HG02885 (cell line): ENCODE measurements at regions not wholly inside any gene's neighbourhood (a gene's known extent, or its start where the extent isn't known, plus 50 kb on each side); places are given as distances from the start of the nearest gene placed in this dataset.

Source experiments
- ATAC-seq: cut with Tn5 transposase; IDR thresholded peaks from one replicate; pipeline ENCODE4 v1.9.1; 2021; ENCODE audit warnings: mild to moderate bottlenecking; ENCODE audit not compliant: unreplicated experiment, poor library complexity

- no peak for ATAC-seq
Observed at GRCh38 chr18:22033085-22033484, 136.3 kb upstream of the GATA6 start.

- ATAC-seq, result no peak
Observed at GRCh38 chr18:22034276-22034675, 135.1 kb upstream of the GATA6 start.

GRCh38 chr18:22040533-22040932, 128.9 kb upstream of the GATA6 start:
- ATAC-seq, result no peak

GRCh38 chr18:22043837-22044236, 125.6 kb upstream of the GATA6 start:
- ATAC-seq, result no peak

GRCh38 chr18:22044474-22045220, 124.7 kb upstream of the GATA6 start:
- no peak for ATAC-seq

- no peak for ATAC-seq
Observed at GRCh38 chr18:22045221-22045918, 124.0 kb upstream of the GATA6 start.

GRCh38 chr18:22046473-22046872, 122.9 kb upstream of the GATA6 start:
- ATAC-seq, result no peak

- ATAC-seq, result no peak
Observed at GRCh38 chr18:22047485-22047884, 121.9 kb upstream of the GATA6 start.

GRCh38 chr18:22048221-22048620, 121.2 kb upstream of the GATA6 start:
- no peak for ATAC-seq

GRCh38 chr18:22048932-22049615, 120.3 kb upstream of the GATA6 start:
- ATAC-seq, result no peak

GRCh38 chr18:22052405-22053105, 116.8 kb upstream of the GATA6 start:
- no peak for ATAC-seq

- no peak for ATAC-seq
Observed at GRCh38 chr18:22055466-22056238, 113.7 kb upstream of the GATA6 start.

- ATAC-seq, result no peak
Observed at GRCh38 chr18:22056950-22057349, 112.4 kb upstream of the GATA6 start.

- no peak for ATAC-seq
Observed at GRCh38 chr18:22057908-22058527, 111.4 kb upstream of the GATA6 start.

GRCh38 chr18:22060361-22060760, 109.0 kb upstream of the GATA6 start:
- no peak for ATAC-seq

- no peak for ATAC-seq
Observed at GRCh38 chr18:22063102-22063501, 106.3 kb upstream of the GATA6 start.

- ATAC-seq, result no peak
Observed at GRCh38 chr18:22063672-22064071, 105.7 kb upstream of the GATA6 start.

GRCh38 chr18:22064581-22064980, 104.8 kb upstream of the GATA6 start:
- ATAC-seq, result no peak

- no peak for ATAC-seq
Observed at GRCh38 chr18:22065311-22065710, 104.1 kb upstream of the GATA6 start.

GRCh38 chr18:22066083-22066485, 103.3 kb upstream of the GATA6 start:
- no peak for ATAC-seq
